Progenitor cell of endocrine pancreas (in vitro differentiated cells): ENCODE measurements at regions not wholly inside any gene's neighbourhood (a gene's known extent, or its start where the extent isn't known, plus 50 kb on each side); places are given as distances from the start of the nearest gene placed in this dataset.

Experiments used
- DNase-seq: peaks from one replicate; pipeline ENCODE4 v3.0.0; 2021; ENCODE audit warnings: low spot score; ENCODE audit not compliant: unreplicated experiment
- H3K27ac Mint-ChIP-seq: 2 replicates; pipeline ENCODE4 v1.8.0; 2021; ENCODE audit warnings: mild to moderate bottlenecking, moderate library complexity, mixed read lengths
- H3K27me3 Mint-ChIP-seq: 2 replicates; pipeline ENCODE4 v1.8.0; 2021; ENCODE audit warnings: mixed read lengths
- H3K36me3 Mint-ChIP-seq: 2 replicates; pipeline ENCODE4 v1.8.0; 2022; ENCODE audit warnings: mixed read lengths; ENCODE audit not compliant: insufficient read depth
- H3K4me1 Mint-ChIP-seq: 2 replicates; pipeline ENCODE4 v1.8.0; 2021; ENCODE audit warnings: low read depth, mixed read lengths
- H3K4me3 Mint-ChIP-seq: 2 replicates; pipeline ENCODE4 v1.8.0; 2021; ENCODE audit warnings: low read depth, mild to moderate bottlenecking, moderate library complexity, mixed read lengths
- H3K9me3 Mint-ChIP-seq: 2 replicates; pipeline ENCODE4 v1.8.0; 2021; ENCODE audit warnings: low read depth, mixed read lengths
- CTCF ChIP-seq: fragments of 200-600 bp; sonication (generic); IDR thresholded peaks from one replicate; pipeline ENCODE4 v1.5.0; 2021; ENCODE audit warnings: antibody characterized with exemption, mild to moderate bottlenecking; ENCODE audit not compliant: unreplicated experiment

- Mint-ChIP-seq H3K9me3 (no peaks in the 10 kb centered on the region), H3K27ac (no peak overlapping the region), H3K4me1 (peaks cover 20% of the 10 kb centered on the region), H3K27me3 (peaks cover 3% of the 10 kb centered on the region), H3K36me3 (no peaks in the 10 kb centered on the region), H3K4me3 (no peak overlapping the region)
- no peak for DNase-seq
- no peak for TF ChIP-seq CTCF
These were observed 66.9 kb upstream of the DOCK9 start for GRCh38 chr13:99044764-99045163.

GRCh38 chr13:99045396-99045795 lies 67.5 kb upstream of the DOCK9 start:
- no peak overlapping the region for H3K4me3 Mint-ChIP-seq
- no peaks in the 10 kb centered on the region for H3K9me3 Mint-ChIP-seq
- no peak overlapping the region for H3K27ac Mint-ChIP-seq
- no peak for DNase-seq
- peaks cover 3% of the 10 kb centered on the region for H3K27me3 Mint-ChIP-seq
- TF ChIP-seq CTCF = no peak
- H3K36me3 Mint-ChIP-seq = no peaks in the 10 kb centered on the region
- peaks cover 20% of the 10 kb centered on the region for H3K4me1 Mint-ChIP-seq

GRCh38 chr13:99046851-99047250 lies 69.0 kb upstream of the DOCK9 start:
- DNase-seq = no peak
- H3K4me3 Mint-ChIP-seq = no peak overlapping the region
- peaks cover 14% of the 10 kb centered on the region for H3K4me1 Mint-ChIP-seq

GRCh38 chr13:99050983-99051488 lies 73.2 kb upstream of the DOCK9 start:
- H3K4me1 Mint-ChIP-seq = peaks cover 14% of the 10 kb centered on the region
- H3K27ac Mint-ChIP-seq = no peak overlapping the region
- H3K9me3 Mint-ChIP-seq = no peaks in the 10 kb centered on the region
- no peaks in the 10 kb centered on the region for H3K27me3 Mint-ChIP-seq
- H3K4me3 Mint-ChIP-seq = no peak overlapping the region
- no peaks in the 10 kb centered on the region for H3K36me3 Mint-ChIP-seq
- TF ChIP-seq CTCF = no peak
- no peak for DNase-seq

More at GRCh38 chr13:99046851-99047250, 69.0 kb upstream of the DOCK9 start:
- H3K36me3 Mint-ChIP-seq = no peaks in the 10 kb centered on the region
- H3K9me3 Mint-ChIP-seq = no peaks in the 10 kb centered on the region
- no peak for TF ChIP-seq CTCF
- H3K27ac Mint-ChIP-seq = no peak overlapping the region
- peaks cover 3% of the 10 kb centered on the region for H3K27me3 Mint-ChIP-seq

GRCh38 chr13:99051768-99052455 lies 74.0 kb upstream of the DOCK9 start:
- H3K4me3 Mint-ChIP-seq = no peak overlapping the region
- H3K27me3 Mint-ChIP-seq = no peaks in the 10 kb centered on the region
- peaks cover 10% of the 10 kb centered on the region for H3K4me1 Mint-ChIP-seq
- TF ChIP-seq CTCF = no peak
- H3K27ac Mint-ChIP-seq = no peak overlapping the region
- no peak for DNase-seq
- no peaks in the 10 kb centered on the region for H3K36me3 Mint-ChIP-seq
- no peaks in the 10 kb centered on the region for H3K9me3 Mint-ChIP-seq
